Motor neuron (in vitro differentiated cells): ENCODE measurements at regions not wholly inside any gene's neighbourhood (a gene's known extent, or its start where the extent isn't known, plus 50 kb on each side); places are given as distances from the start of the nearest gene placed in this dataset.

ENCODE experiments used
- ATAC-seq, 8 experiments: fragments of 200-7000 bp; cut with Tn5 transposase; replicated peaks in 6 of 8; 2 replicates each; pipeline ENCODE4 v1.8.0; 2021; ENCODE audit warnings: mild to moderate bottlenecking in 8 of 8, moderate library complexity in 8 of 8
- H3K27ac ChIP-seq, 2 donors: fragments of 250-450 bp; sonication (Bioruptor Pico); 2 replicates each; pipeline ENCODE4 v1.9.0; 2021; ENCODE audit warnings: antibody characterized with exemption in 2 of 2, mild to moderate bottlenecking in 2 of 2, moderate library complexity in 1 of 2
- H3K4me1 ChIP-seq, 2 donors: fragments of 250-450 bp; sonication (Bioruptor Pico); replicated peaks in 1 of 2; 2 replicates each; pipeline ENCODE4 v1.6.1; 2021; ENCODE audit warnings: antibody characterized with exemption in 2 of 2, mild to moderate bottlenecking in 2 of 2, moderate library complexity in 1 of 2
- H3K4me3 ChIP-seq, 5 donors: fragments of 250-450 bp; sonication (Bioruptor Pico); 2 replicates each; pipeline ENCODE4 v1.9.0; 2021; ENCODE audit warnings: antibody characterized with exemption in 5 of 5, mild to moderate bottlenecking in 5 of 5, moderate library complexity in 4 of 5
- WGBS, 10 experiments: fragments of 450-650 bp; shearing (Covaris generic); methylation state at CpG; one replicate each; pipeline ENCODE4 v1.0.0; 2022; 5-methylcytosine and 5-hydroxymethylcytosine counted together
- in situ Hi-C, 9 experiments: fragments of 400-800 bp; cut with MboI; loops; one replicate each; pipeline ENCODE4 v1.15.0; 2021; ENCODE audit warnings: low sequenced_read_pairs in 9 of 9, low pct_unique_long_range_greater_than_20kb in 2 of 9; ENCODE audit not compliant: unreplicated experiment in 9 of 9

DNA sequence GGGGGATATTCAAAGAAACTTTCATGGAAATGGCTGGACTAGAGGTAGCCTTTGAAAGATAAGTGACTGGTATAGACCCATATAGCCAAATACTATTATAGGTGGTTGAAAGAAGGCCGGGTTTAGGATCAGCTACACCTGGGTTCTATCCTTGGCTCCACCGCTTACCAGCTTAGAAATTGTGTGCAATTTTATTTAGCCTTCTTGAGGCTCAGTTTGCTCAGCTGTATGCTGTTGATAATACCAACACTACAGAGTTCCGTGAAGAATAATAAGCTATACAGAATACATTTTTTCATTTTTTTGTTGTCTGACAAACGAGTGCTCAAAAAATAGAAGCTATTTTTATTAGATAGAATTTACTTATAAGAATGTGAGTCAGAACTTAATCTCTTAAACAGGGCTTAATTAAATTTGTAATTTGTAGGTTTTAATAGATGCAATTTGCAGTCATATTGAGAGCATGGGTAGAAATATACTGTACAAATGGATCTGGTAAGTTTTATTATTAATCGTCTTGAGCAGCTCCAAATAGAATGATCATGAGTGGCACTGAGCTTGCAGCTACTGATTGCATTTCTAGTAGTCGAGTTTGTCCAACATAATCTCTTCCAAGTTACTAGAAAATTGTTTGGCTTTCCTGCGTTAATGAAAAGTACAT lies 164.3 kb upstream of the PHYHIPL start:
- no peak overlapping the region for H3K27ac ChIP-seq
- WGBS, 10 experiments: 39 to 97% (median 86%) methylated on average over 2 to 7 of the region's 7 CpGs

DNA sequence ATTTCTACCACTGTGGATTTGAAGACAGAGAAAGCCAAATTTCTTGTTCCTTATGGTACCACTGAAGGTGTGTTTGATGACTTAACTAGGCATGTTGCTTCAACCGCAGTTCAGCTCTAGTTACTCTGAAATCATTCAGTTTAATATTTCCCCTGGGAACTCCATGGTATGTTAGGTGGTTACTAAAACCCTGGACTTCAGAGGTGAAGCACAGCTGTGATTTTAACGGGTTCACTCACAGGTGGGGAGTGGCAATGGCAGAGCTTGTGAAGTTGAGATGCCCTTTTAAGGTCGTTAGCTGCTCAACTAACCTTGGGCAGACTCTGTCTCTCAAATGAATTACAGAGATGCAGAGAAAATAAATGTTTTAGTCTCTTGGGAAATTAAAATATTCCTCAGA lies 163.6 kb upstream of the PHYHIPL start:
- 47 to 90% (median 61%) methylated on average over 1 to 3 of the region's 3 CpGs; no CpG with 5 or more reads in 3 of the 10 experiments for WGBS, 10 experiments
- no peak for ATAC-seq

More for the DNA sequence above, 164.3 kb upstream of the PHYHIPL start:
- Histone ChIP-seq H3K4me1 (peaks cover 0 to 2% of the 10 kb centered on the region in 2 donors), H3K4me3 (no peak overlapping the region)
- in situ Hi-C loops: loop anchor here in 1 of 9 experiments (25.0 kb wide), 1 partner anchor 100 kb away; no protein-coding TSS in a partner anchor
- no peak for ATAC-seq

DNA sequence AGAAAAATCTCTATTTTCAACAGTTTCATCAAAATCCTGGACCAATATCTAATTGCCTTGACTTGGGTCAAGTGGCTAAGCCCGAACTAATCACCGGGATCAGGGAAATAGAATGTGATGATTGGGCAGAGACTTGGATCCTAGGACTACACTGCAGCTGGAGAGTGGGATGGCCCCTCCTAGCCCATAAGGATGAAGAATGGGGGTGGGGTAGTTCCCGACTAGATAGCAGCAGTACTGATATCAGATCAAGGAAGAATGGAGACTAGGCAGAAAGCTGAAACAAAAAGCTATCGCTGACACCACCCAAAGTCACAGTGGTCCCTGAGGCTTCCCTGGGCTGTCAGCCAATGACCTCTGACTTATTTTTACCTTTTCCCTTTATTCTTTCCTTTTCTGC lies 160.4 kb upstream of the PHYHIPL start:
- Histone ChIP-seq H3K4me3 (no peak overlapping the region), H3K27ac (no peak overlapping the region), H3K4me1 (peaks cover 0 to 5% of the 10 kb centered on the region in 2 donors)
- no peak for ATAC-seq
- in situ Hi-C loops: loop anchor here in 1 of 9 experiments (25.0 kb wide), 1 partner anchor 96 kb away; no protein-coding TSS in a partner anchor
- 20 to 96% (median 77%) methylated on average over 1 to 4 of the region's 4 CpGs; no CpG with 5 or more reads in 1 of the 10 experiments for WGBS, 10 experiments

More for the DNA sequence above, 163.6 kb upstream of the PHYHIPL start:
- in situ Hi-C loops: loop anchor here in 1 of 9 experiments (25.0 kb wide), 1 partner anchor 99 kb away; no protein-coding TSS in a partner anchor
- Histone ChIP-seq H3K27ac (no peak overlapping the region), H3K4me3 (no peak overlapping the region), H3K4me1 (no peaks in the 10 kb centered on the region)

DNA sequence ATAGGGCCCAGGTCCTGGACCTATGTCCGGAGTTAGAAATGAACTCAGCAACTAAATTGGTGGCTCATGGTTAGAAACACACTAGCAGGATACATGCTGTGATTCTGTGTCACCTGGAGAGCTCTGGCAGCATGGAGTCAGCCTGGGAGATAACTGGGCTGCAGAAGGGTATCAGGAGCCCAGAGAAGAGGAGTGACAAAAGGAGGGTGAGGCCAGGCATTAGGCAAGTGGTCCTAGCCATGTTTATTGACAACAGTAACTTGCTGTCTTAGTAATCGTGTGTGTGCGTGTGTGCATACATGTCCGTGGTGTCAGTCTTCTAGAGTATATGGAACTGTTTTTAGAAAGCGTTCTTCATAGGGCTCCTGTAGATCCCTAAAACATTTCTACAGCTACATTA lies 157.5 kb upstream of the PHYHIPL start:
- ATAC-seq: peak in 2 of 8 experiments; percentile 12 to 23
- Histone ChIP-seq H3K4me3 (no peak overlapping the region), H3K4me1 (peaks cover 0 to 5% of the 10 kb centered on the region in 2 donors), H3K27ac (no peak overlapping the region)
- 20 to 100% (median 83%) methylated on average over 1 to 5 of the region's 5 CpGs; no CpG with 5 or more reads in 2 of the 10 experiments for WGBS, 10 experiments
- in situ Hi-C loops: loop anchor here in 1 of 9 experiments (25.0 kb wide), 1 partner anchor 93 kb away; no protein-coding TSS in a partner anchor

DNA sequence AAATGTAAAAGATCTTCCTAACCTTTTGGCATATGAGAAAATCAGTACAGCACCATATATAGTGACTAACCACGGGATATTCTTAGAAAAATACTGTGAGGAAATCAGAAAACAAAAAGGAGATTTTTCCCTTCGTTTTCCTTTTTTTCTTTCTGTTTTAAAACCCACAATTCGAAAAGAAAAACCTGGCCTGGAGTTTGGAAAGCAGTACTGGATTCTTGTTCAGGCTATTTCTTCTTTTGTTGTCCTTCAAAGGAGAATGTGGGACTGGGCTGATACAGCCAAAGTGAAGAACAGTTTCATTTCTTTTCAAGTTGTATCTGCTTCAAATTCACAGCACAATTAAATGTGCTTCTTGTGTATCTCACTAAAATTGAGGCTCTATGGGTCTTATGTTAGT lies 156.8 kb upstream of the PHYHIPL start:
- Histone ChIP-seq H3K27ac (no peak overlapping the region), H3K4me3 (no peak overlapping the region), H3K4me1 (peaks cover 3 to 5% of the 10 kb centered on the region in 2 donors)
- no peak for ATAC-seq
- WGBS, 10 experiments: 0 to 31% (median 11%) methylated on average over 2 to 3 of the region's 3 CpGs
- in situ Hi-C loops: loop anchor here in 1 of 9 experiments (25.0 kb wide), 1 partner anchor 93 kb away; no protein-coding TSS in a partner anchor

DNA sequence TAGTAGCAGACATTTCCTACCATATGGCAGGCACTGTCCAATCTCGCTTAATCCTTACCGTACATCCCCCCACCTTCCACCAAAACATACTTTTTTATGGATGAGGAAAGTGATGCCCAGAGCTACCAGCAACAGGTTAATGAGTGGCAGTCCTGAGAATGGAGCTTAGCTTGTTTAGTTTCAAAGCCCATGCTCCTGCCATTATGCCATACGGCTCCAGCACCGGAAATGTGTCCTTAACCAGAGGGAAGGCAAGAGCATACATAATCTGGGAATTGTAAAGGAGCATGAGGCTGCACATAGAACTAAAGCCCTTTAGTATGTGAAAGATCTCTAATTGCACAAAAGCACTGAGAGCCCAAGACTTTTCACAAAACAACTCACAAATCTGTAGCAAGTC lies 155.9 kb upstream of the PHYHIPL start:
- WGBS, 10 experiments: 93 to 100% (median 100%) methylated on average over 1 to 4 of the region's 4 CpGs; no CpG with 5 or more reads in 6 of the 10 experiments
- in situ Hi-C loops: loop anchor here in 1 of 9 experiments (25.0 kb wide), 1 partner anchor 92 kb away; no protein-coding TSS in a partner anchor

DNA sequence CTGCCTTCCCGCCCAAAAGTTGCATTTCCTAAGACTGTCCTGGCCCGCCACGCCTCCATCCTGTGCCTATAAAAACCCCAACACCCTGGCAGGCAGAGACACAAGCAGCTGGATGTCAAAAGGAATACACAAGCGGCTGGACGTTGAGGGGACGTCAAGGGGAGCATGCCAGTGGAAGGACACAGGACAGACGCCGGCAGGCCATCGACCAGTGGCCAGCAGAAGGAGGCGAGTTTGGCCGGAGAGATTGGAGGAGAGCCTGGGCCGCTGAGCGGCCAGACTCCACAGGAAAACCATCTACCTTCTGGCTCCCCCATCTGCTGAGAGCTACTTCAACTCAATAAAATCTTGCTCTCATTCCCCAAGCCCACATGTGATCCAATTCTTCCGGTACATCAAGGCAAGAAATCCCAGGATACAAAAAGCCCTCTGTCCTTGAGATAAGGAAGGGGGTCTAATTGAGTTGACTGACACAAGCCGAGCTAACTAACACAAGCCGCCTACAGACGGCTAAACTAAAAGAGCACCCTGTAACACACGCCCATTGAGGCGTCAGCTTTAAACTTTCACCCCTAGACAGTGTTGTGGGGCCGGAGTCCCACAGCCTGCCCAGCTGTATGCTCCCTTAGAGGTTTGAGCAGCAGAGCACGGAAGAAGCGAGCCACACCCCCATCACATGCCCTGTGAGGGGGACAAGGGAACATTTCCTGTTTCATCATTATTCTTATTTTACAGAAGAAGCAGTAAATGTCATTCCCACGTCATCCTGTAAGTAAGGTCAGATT lies 150.3 kb upstream of the PHYHIPL start:
- no peak overlapping the region for H3K4me3 ChIP-seq
- H3K4me1 ChIP-seq: peaks cover 0 to 4% of the 10 kb centered on the region in 2 donors
- no peak for ATAC-seq
- H3K27ac ChIP-seq: no peak overlapping the region
- in situ Hi-C loops: no loop called here
- WGBS, 10 experiments: 64 to 100% (median 87%) methylated on average over 1 to 12 of the region's 23 CpGs

More for the DNA sequence above, 155.9 kb upstream of the PHYHIPL start:
- ATAC-seq: no peak
- Histone ChIP-seq H3K4me3 (no peak overlapping the region), H3K4me1 (peaks cover 4 to 5% of the 10 kb centered on the region in 2 donors), H3K27ac (no peak overlapping the region)

DNA sequence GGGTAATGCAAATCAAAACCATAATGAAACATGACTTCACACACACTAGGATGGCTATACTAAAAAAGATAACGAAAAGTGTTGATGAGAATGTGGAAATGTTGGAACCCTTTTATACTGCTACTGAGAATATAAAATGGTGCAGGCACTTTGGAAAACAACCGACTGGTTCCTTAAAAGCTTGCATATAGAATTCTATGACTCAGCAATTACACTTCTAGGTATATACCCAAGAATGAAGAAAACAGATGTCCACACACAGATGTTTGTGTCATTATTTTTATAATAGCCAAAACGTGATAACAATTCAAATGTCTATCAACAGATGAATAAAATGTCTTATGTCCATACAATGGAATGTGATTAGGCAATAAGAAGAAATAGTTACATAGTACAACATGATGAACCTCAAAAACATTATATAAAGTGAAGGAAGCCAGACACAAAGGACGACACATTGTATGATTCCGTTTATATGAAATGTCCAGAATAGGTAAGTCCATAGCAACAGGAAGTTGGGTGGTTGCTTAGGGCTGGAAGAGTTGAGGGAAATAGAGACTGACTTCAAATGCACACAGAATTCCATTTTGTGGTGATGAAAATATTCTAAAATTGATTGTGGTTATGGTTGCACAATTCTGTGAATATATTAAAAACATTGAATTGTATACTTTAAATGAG lies 148.3 kb upstream of the PHYHIPL start:
- 32 to 89% (median 77%) methylated on average over 2 to 5 of the region's 5 CpGs for WGBS, 10 experiments
- Histone ChIP-seq H3K4me1 (peaks cover 0 to 4% of the 10 kb centered on the region in 2 donors), H3K4me3 (no peak overlapping the region), H3K27ac (no peak overlapping the region)
- in situ Hi-C loops: no loop called here
- no peak for ATAC-seq

DNA sequence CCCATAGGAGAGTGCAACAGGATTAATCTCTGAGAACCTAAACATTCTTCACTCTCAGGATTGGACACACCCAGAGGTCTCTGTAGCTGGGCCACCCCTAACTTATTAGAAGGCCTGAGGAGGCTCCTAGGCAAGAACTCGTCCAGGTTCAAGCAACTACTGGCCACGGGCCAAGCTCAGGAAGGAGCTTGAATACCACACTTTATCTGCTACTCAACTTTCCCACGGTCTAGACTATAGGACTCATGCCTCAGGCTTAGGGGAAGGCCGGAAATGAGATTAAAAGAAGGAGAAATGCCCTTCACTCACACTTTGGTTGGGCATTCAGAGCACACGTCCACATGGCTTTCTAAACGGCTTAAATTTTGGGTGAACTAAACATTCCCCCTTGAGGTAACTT lies 142.8 kb upstream of the PHYHIPL start:
- no peak overlapping the region for H3K4me3 ChIP-seq
- 23 to 83% (median 73%) methylated on average over 2 to 6 of the region's 6 CpGs; no CpG with 5 or more reads in 4 of the 10 experiments for WGBS, 10 experiments
- ATAC-seq: no peak
- no peak overlapping the region for H3K27ac ChIP-seq
- H3K4me1 ChIP-seq: peaks cover 0 to 4% of the 10 kb centered on the region in 2 donors
- in situ Hi-C loops: no loop called here

DNA sequence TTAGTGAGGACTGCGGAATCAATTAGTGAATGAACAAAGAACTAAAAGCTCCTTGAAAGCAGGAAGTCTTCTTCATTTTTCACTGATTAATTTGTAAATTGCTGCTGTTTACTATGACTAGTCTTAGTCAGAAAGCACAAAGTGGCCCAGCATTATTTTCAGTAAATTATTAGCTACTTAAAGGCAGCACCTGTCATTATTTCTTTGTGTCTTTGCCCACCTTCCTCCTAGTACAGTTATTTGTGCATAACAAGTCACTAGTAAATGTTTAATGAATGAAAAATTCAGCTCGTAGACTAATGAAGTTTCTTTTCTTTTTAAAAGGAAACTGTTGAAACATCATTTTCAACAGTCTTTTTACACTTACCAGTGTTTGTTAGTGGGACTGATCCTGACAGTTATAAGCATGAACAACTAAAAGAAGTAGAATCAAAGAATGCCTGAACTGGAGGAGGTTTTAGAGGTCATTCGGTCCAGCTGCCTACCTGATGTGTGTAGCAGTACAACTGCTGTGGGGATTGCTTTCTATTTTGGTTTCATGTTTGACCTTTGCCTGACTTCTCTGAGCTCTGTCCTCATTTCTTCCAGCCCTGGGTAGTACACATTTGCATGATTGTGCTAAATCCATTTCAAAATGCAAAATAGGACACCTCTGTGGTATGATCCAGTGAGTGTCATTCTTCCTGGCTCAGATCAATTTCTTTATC lies 140.0 kb upstream of the PHYHIPL start:
- no peak overlapping the region for H3K4me3 ChIP-seq
- in situ Hi-C loops: no loop called here
- 31 to 100% (median 69%) methylated on average over 1 to 3 of the region's 3 CpGs for WGBS, 10 experiments
- ATAC-seq: peak in 2 of 8 experiments; percentile 74 to 86
- peaks cover 0 to 4% of the 10 kb centered on the region in 2 donors for H3K4me1 ChIP-seq
- H3K27ac ChIP-seq: no peak overlapping the region

DNA sequence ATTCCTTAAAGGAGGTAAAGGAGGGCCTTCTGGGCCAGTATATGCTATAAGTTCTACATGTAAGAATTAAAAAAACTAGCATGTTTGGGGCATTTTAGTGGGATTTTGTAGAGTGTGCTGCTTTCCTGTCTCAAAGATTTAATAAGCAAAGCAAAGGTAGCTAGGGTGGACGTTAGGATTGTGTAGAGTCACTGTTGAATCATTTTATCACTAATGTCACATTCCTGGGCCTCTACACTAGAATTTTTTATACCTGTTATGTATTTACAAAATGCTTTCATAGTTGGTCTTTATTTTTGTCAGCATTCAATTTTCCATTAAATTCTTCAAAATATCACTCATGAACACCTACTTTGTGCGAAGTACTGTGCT lies 139.4 kb upstream of the PHYHIPL start:
- Histone ChIP-seq H3K4me1 (peaks cover 0 to 4% of the 10 kb centered on the region in 2 donors), H3K27ac (no peak overlapping the region), H3K4me3 (no peak overlapping the region)
- no peak for ATAC-seq
- in situ Hi-C loops: no loop called here
- 28 to 100% (median 77%) methylated on average over 1 to 2 of the region's 2 CpGs; no CpG with 5 or more reads in 2 of the 10 experiments for WGBS, 10 experiments

DNA sequence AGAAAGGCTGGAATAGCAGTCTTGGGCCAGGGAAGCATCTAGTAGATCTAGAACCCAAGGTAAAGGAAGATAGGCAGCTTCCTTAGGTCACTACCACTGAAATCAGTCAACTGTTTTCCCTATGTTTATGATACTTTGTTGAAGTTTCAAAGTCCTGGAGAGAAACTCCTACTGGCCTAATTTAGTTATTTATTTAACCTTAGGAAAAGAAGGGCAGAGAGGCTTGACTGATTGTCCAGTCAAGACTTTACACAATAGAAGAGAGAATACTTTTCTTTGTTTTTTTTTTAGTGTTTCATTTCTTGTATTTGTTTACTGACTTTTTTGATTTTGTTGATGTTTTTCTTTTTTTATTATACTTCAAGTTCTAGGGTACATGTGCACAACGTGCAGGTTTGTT lies 138.9 kb upstream of the PHYHIPL start:
- in situ Hi-C loops: no loop called here
- 75 to 100% (median 94%) methylated on average over 1 of the region's 1 CpG; no CpG with 5 or more reads in 4 of the 10 experiments for whole genome bisulfite sequencing, 10 experiments

More for the DNA sequence above, 138.9 kb upstream of the PHYHIPL start:
- H3K27ac ChIP-seq: no peak overlapping the region
- H3K4me3 ChIP-seq: no peak overlapping the region
- peaks cover 0 to 4% of the 10 kb centered on the region in 2 donors for H3K4me1 ChIP-seq
- no peak for ATAC-seq
